HG02943 (cell line): ENCODE measurements at regions not wholly inside any gene's neighbourhood (a gene's known extent, or its start where the extent isn't known, plus 50 kb on each side); places are given as distances from the start of the nearest gene placed in this dataset.

Experiments used
- ATAC-seq: cut with Tn5 transposase; IDR thresholded peaks from one replicate; pipeline ENCODE4 v1.9.1; 2021; ENCODE audit warnings: mild to moderate bottlenecking, low read depth, moderate library complexity; ENCODE audit not compliant: unreplicated experiment

- no peak for ATAC-seq
These were observed 418.8 kb downstream of the KCNH5 start for GRCh38 chr14:62626416-62626815.

GRCh38 chr14:62629176-62629725, 416.0 kb downstream of the KCNH5 start:
- ATAC-seq: no peak

- ATAC-seq: no peak
These were observed 414.1 kb downstream of the KCNH5 start for GRCh38 chr14:62631176-62631575.

- ATAC-seq: no peak
These were observed 412.5 kb downstream of the KCNH5 start for GRCh38 chr14:62632771-62633170.

- ATAC-seq: no peak
These were observed 399.6 kb downstream of the KCNH5 start for GRCh38 chr14:62645649-62646048.
